Naive thymus-derived CD8-positive, alpha-beta T cell (primary cell): ENCODE measurements at regions not wholly inside any gene's neighbourhood (a gene's known extent, or its start where the extent isn't known, plus 50 kb on each side); places are given as distances from the start of the nearest gene placed in this dataset.

Source experiments
- ATAC-seq, 2 donors: fragments of 150-1000 bp; cut with Tn5 transposase in 1 of 2; sonication (Bioruptor Pico), chemical (Tn5 transposase) in 1 of 2; 1 replicate in 1 of 2; 2 replicates in 1 of 2; pipeline ENCODE4 v1.10.0; 2021; ENCODE audit warnings: mild to moderate bottlenecking in 2 of 2, moderate library complexity in 2 of 2
- POLR2A ChIA-PET: fragments of 350-600 bp; sonication (Branson Sonifier 250); formaldehyde crosslinking; loops from one replicate; lab custom pipeline; 2021; ENCODE audit warnings: antibody characterized with exemption; lab: Charles Lee
- DNase-seq, 10 donors: peaks; one replicate each; pipeline versions ENCODE4 v3.0.0 to v3.0.0-alpha.2; 2020 to 2022
- H3K27ac Mint-ChIP-seq, 10 donors: one replicate each; pipeline ENCODE4 v1.8.0; 2020 to 2022; ENCODE audit warnings: mild to moderate bottlenecking in 10 of 10, mixed read lengths in 10 of 10, moderate library complexity in 4 of 10, inconsistent platforms in 1 of 10
- H3K27me3 Mint-ChIP-seq, 5 donors: one replicate each; pipeline ENCODE4 v1.8.0; 2021 to 2022; ENCODE audit warnings: mixed read lengths in 5 of 5
- H3K36me3 Mint-ChIP-seq, 3 donors: one replicate each; pipeline ENCODE4 v1.8.0; 2020 to 2022; ENCODE audit warnings: mixed read lengths in 3 of 3, mild to moderate bottlenecking in 2 of 3, inconsistent platforms in 1 of 3
- H3K4me1 Mint-ChIP-seq, 4 donors: one replicate each; pipeline ENCODE4 v1.8.0; 2021 to 2022; ENCODE audit warnings: mixed read lengths in 4 of 4
- H3K4me3 Mint-ChIP-seq, 10 donors: one replicate each; pipeline ENCODE4 v1.8.0; 2020 to 2022; ENCODE audit warnings: mild to moderate bottlenecking in 10 of 10, mixed read lengths in 10 of 10, moderate library complexity in 6 of 10, inconsistent platforms in 1 of 10
- H3K9me3 Mint-ChIP-seq, 9 donors: one replicate each; pipeline ENCODE4 v1.8.0; 2020 to 2022; ENCODE audit warnings: mixed read lengths in 9 of 9, mild to moderate bottlenecking in 3 of 9, inconsistent platforms in 1 of 9, moderate library complexity in 1 of 9

DNA sequence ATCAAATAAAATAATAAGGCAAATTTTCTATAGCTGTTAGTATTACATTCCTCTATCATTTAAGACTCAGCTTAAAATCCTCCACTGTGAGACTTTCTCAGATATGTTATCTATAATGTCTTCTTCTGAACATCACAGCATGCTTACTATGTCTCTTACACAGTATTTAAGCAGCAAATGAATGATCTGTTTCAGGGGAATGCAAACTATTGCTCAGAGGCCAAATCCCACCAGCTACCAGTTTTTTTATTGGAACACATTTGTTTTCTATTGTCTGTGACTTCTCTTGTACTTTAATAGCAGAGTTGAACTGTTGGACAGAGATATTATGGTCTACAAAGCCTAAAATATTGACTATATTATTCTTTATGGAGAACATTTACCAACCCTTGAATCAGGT is 59.6 kb downstream of the C3orf38 start:
- Mint-ChIP-seq H3K4me1 (no peaks in the 10 kb centered on the region), H3K27ac (no peak overlapping the region), H3K9me3 (no peaks in the 10 kb centered on the region), H3K36me3 (no peaks in the 10 kb centered on the region), H3K27me3 (peaks cover 0 to 10% (median 4%) of the 10 kb centered on the region in 5 donors), H3K4me3 (no peak overlapping the region)
- ATAC-seq (no peak), DNase-seq (no peak)
- POLR2A ChIA-PET = no interaction called here

DNA sequence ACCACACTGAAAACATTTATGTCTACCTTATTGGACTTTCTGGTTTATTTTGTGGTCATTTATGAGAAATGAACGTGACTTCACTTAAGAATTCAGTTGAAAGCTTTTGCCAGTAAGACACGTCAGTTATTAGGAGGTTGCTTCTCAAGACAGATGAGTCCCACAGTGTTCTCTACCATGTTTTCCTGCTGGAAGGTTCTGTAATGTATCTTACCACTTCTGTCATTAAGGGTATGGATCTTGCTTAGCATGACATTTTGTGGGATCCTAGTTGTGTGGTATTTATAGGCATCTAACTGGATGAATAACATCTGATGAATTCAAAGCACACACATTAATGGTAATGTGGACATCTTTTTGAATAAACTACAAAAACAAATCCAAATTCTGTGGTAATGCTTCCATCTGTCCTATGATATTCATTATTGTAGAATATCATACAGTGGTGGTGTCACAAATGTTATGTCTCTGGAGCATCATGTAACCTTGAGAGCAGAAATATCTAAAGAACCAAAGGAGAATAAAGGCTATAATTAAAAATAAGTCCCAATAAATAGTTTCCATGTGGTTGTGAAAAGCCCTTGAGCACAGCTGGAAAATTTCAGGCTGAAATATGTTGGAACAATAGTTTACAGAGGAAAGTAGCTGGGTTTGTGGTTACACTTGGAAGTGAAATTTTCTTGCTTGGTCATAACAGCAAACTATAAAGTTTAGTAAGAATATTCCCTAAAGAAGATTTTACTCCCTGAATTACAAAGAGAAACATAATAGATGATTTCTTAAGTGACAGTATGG is 61.5 kb downstream of the C3orf38 start:
- H3K27ac Mint-ChIP-seq = peak overlapping the region in 1 of 10 donors; percentile 6
- no peak for DNase-seq
- no peak overlapping the region for H3K4me3 Mint-ChIP-seq
- no peaks in the 10 kb centered on the region for H3K36me3 Mint-ChIP-seq
- peaks cover 0 to 10% (median 5%) of the 10 kb centered on the region in 5 donors for H3K27me3 Mint-ChIP-seq
- no peaks in the 10 kb centered on the region for H3K4me1 Mint-ChIP-seq
- ATAC-seq = no peak
- POLR2A ChIA-PET = no interaction called here
- no peaks in the 10 kb centered on the region for H3K9me3 Mint-ChIP-seq

DNA sequence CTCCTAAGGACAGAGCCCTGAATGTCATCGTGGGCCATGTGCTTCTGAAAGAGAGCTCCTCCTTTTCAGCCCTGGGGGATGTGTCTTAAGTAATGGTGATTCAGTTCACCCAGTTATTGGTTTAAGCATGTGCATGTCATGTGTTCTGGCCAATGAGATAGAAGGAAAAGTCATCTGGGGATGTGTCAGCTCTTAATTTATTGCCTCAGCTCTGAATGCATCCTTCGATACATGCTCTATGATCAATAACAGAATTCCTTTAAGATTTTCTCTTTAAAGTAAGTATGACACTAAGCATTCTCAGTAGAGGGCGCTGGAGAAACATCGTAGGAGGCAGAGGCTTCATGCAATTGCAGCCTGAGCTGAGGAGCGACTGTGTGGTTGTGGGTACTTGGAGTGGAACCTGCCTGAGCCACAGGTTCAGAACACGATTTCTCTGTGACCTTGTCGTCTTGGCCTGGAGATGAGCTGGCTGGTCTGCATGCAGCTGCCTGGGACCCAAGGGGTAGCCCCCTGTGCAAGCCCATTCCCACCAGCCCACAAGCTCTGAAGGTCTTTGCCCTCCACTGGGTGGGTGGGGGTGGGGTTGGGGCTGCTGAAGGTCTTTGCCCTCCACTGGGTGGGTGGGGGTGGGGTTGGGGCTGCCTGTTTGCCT is 69.5 kb downstream of the C3orf38 start:
- no peak overlapping the region for H3K4me3 Mint-ChIP-seq
- no peak for ATAC-seq
- POLR2A ChIA-PET = no interaction called here
- peaks cover 3 to 14% (median 6%) of the 10 kb centered on the region in 5 donors for H3K27me3 Mint-ChIP-seq
- H3K36me3 Mint-ChIP-seq = no peaks in the 10 kb centered on the region
- H3K9me3 Mint-ChIP-seq = no peaks in the 10 kb centered on the region
- peaks cover 0 to 2% (median 0%) of the 10 kb centered on the region in 4 donors for H3K4me1 Mint-ChIP-seq
- peak in 1 of 10 donors; percentile 3 for DNase-seq
- H3K27ac Mint-ChIP-seq = no peak overlapping the region

DNA sequence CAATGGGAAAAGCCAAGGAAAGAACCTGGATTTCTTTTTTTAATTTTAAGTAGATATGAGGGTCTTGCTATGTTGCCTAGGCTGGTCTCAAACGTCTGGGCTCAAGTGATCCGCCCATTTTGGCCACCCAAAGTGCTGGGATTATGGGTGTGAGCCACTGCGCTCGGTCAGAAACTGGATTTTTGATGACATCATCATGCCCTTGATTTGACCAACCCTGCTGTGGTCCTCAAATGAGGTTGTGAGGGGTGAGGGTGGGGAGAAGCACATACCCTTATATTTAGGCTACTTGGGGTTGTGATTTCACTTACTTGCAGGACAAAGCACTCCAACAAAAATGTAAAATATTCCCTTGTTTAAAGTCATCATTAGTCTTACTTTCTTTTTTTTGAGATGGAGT is 70.4 kb downstream of the C3orf38 start:
- peaks cover 0 to 2% (median 0%) of the 10 kb centered on the region in 4 donors for H3K4me1 Mint-ChIP-seq
- no peak overlapping the region for H3K27ac Mint-ChIP-seq
- POLR2A ChIA-PET = no interaction called here
- H3K9me3 Mint-ChIP-seq = no peaks in the 10 kb centered on the region
- ATAC-seq (no peak), DNase-seq (no peak)
- H3K36me3 Mint-ChIP-seq = no peaks in the 10 kb centered on the region
- no peak overlapping the region for H3K4me3 Mint-ChIP-seq
- H3K27me3 Mint-ChIP-seq = peaks cover 2 to 14% (median 6%) of the 10 kb centered on the region in 5 donors

DNA sequence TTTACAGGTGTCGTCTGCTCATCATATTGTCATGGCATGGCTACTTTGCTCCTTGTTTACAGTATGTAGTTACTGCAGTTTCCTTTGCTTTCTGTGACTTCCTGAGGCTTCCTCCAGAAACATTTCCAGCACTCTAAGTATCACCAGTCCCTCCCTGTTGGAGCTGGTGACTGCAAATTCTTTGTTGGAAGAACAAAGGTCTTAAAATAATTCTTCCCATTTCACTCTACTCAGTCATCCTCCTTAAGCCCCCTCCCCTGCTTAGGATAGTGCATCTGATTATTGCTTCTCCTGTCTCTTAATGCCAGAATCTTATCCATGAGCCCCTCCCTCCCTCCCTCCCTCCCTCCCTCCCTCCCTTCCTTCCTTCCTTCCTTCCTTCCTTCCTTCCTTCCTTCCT is 72.0 kb downstream of the C3orf38 start:
- Mint-ChIP-seq H3K4me3 (no peak overlapping the region), H3K36me3 (no peaks in the 10 kb centered on the region), H3K27ac (peak overlapping the region in 1 of 10 donors; percentile 10), H3K27me3 (peaks cover 4 to 14% (median 6%) of the 10 kb centered on the region in 5 donors), H3K4me1 (peaks cover 0 to 2% (median 0%) of the 10 kb centered on the region in 4 donors), H3K9me3 (no peaks in the 10 kb centered on the region)
- ATAC-seq (no peak), DNase-seq (no peak)
- POLR2A ChIA-PET = no interaction called here

DNA sequence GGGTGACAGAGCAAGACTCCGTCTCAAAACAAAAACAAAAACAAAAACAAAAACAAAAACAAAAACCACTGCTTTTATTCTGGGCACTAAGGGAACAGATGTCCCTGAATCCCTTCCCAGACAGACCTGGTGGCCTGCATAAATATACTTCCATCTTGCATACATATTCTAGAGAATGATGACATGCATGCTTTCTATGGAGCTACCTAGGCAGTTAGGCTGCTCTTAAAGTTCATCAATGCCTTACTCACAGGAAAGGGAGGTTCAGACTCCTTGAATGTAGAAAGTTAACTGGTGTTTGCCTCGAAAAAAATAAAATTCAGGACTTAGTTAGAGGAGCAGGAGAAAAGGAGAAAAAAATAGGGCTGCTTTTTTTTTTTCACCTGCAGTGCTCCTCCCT is 72.6 kb downstream of the C3orf38 start:
- Mint-ChIP-seq H3K4me3 (no peak overlapping the region), H3K36me3 (no peaks in the 10 kb centered on the region), H3K4me1 (peaks cover 0 to 2% (median 0%) of the 10 kb centered on the region in 4 donors), H3K27ac (peak overlapping the region in 1 of 10 donors; percentile 10), H3K9me3 (no peaks in the 10 kb centered on the region), H3K27me3 (peaks cover 4 to 8% (median 6%) of the 10 kb centered on the region in 5 donors)
- POLR2A ChIA-PET = no interaction called here
- ATAC-seq (no peak), DNase-seq (no peak)

DNA sequence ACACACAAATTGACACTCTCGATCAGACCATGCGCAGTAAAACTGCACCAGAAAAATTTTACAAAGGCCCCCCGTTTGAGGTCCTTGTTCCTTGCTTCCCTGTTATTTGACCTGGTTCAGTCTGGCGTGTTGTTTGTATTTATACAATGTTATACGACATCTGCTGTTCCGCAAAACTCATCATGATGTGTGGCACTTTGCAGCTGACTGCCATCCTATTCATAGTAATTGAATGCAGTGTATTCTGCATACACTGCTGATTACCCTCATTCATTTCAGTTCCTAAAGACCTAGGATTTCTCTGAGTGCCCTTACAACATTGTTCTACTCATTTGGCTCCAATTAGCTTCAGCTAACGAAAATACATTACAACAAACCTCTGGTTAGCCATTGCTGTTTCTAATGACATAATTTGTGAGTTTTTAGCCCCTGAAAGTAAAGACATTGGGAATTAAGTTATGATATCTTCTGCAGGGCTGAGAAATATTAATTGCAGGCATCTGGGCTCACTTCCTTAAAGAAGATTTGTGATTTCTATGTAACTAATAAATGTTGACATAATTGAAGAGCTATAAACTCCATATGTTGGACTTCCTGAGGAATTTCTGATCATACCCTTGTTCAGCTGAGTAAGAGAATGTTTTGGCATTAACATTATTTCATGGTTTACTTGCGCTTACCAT is 75.7 kb downstream of the C3orf38 start:
- Mint-ChIP-seq H3K36me3 (no peaks in the 10 kb centered on the region), H3K27ac (no peak overlapping the region), H3K4me1 (no peaks in the 10 kb centered on the region), H3K9me3 (no peaks in the 10 kb centered on the region), H3K4me3 (no peak overlapping the region), H3K27me3 (peaks cover 2 to 9% (median 4%) of the 10 kb centered on the region in 5 donors)
- ATAC-seq (no peak), DNase-seq (no peak)
- POLR2A ChIA-PET = no interaction called here

DNA sequence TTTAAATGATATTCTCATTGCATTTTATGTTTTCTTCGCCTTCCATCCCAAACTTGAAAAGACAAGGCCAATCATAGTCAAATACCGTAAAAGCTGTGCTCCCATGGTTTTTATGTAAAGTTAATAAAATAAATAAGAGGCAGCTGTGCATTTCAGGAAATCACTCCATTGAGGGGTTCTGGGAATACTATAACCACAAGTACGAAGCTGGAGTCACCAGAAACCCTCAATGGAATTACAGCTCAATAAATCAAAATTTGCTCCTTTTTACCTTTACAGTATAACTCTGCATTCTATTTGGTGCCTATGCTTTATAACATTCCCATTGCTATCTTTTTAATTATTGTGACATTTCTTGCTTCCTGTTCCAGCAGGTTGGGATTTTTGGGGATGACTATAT is 77.2 kb downstream of the C3orf38 start:
- POLR2A ChIA-PET = no interaction called here
- Mint-ChIP-seq H3K4me1 (no peaks in the 10 kb centered on the region), H3K4me3 (no peak overlapping the region), H3K9me3 (no peaks in the 10 kb centered on the region), H3K27me3 (peaks cover 2 to 9% (median 4%) of the 10 kb centered on the region in 5 donors), H3K27ac (no peak overlapping the region), H3K36me3 (no peaks in the 10 kb centered on the region)
- no peak for DNase-seq
- no peak for ATAC-seq

DNA sequence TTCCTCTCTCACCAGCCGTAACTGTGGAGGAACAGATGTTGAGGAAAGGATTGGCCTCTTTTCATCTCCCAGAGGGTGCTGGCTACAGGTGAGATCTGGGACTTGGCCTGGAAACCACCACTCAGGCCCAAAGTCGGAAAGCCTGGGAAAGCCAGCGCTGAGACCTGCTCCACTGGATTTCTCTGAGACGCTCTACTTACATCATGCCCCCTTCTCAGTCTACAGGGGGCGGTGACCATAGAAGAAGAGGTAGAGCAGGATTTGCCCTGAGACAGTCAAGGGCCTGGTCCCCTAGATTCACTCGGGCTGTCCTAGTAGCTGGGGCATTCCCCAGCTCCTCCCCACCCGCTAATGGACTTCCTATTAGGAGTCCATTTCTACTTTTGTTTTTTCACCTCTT is 80.9 kb downstream of the C3orf38 start:
- H3K4me3 Mint-ChIP-seq = no peak overlapping the region
- H3K4me1 Mint-ChIP-seq = no peaks in the 10 kb centered on the region
- ATAC-seq (no peak), DNase-seq (no peak)
- H3K27ac Mint-ChIP-seq = no peak overlapping the region
- POLR2A ChIA-PET = no interaction called here
- no peaks in the 10 kb centered on the region for H3K36me3 Mint-ChIP-seq
- no peaks in the 10 kb centered on the region for H3K9me3 Mint-ChIP-seq
- H3K27me3 Mint-ChIP-seq = peaks cover 0 to 9% (median 2%) of the 10 kb centered on the region in 5 donors

DNA sequence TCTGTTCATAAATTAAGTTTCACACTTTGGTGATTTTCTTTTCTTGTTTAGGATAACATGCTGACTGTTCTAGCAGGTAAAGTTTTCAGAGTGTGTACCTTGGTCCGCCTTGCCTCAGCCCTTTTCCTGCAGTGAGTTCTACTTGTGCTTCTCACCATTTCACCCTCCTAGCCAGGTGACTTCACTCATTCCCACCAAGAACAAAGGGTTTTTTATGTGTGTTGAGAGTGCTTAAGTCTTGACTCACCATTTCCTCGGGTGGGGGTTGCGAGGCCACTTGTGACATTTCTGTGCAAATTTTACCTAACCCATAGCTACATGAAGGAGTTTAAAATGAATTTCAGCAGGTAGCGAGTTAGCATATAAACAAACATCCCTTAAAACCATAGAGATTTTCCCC is 81.4 kb downstream of the C3orf38 start:
- Mint-ChIP-seq H3K27ac (no peak overlapping the region), H3K4me1 (no peaks in the 10 kb centered on the region), H3K4me3 (no peak overlapping the region), H3K36me3 (no peaks in the 10 kb centered on the region), H3K27me3 (peaks cover 0 to 9% (median 2%) of the 10 kb centered on the region in 5 donors), H3K9me3 (no peaks in the 10 kb centered on the region)
- ATAC-seq (no peak), DNase-seq (no peak)
- POLR2A ChIA-PET = no interaction called here

DNA sequence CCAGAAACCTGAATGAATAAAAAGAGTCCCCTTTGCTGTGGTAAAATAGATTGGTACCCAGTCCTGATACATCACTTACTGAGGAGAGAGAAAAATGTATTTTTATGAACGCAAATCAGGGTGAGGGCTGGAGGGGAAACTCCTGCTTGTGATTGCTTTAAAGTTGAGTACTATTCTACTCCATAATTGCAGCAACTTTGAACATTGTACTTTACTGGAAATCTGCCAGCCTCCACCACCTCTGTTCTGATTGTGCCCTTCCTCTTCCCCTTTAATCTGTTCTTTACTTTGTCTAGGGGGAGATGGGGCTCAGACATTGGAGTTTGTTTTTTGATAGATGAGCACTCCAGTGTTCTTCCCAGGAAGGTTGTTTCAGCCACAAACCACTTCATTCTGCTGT is 81.9 kb downstream of the C3orf38 start:
- Mint-ChIP-seq H3K9me3 (no peaks in the 10 kb centered on the region), H3K4me1 (no peaks in the 10 kb centered on the region), H3K27me3 (peaks cover 0 to 9% (median 2%) of the 10 kb centered on the region in 5 donors), H3K27ac (no peak overlapping the region), H3K4me3 (no peak overlapping the region), H3K36me3 (no peaks in the 10 kb centered on the region)
- DNase-seq = no peak
- POLR2A ChIA-PET = no interaction called here
- ATAC-seq = no peak

DNA sequence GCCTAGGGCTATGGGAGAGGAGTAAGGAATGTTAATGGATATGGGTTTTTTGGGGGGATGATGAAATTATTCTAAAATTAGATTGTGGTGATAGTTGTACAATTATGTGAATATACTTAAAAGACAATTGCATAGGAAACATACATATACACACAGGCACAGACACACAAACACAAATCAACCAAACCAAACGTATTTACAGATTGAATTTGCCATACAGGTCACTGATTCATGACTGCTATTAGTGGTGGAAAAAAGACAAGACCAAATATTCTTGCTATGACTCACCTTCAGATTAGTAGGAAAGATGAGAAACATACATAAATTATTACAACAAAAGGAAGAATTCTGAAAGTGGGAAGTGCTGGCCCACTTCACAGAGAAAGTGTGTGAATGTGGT is 85.3 kb downstream of the C3orf38 start:
- H3K9me3 Mint-ChIP-seq = no peaks in the 10 kb centered on the region
- H3K27ac Mint-ChIP-seq = no peak overlapping the region
- POLR2A ChIA-PET = no interaction called here
- ATAC-seq (no peak), DNase-seq (no peak)
- peaks cover 0 to 4% (median under 1%) of the 10 kb centered on the region in 5 donors for H3K27me3 Mint-ChIP-seq
- H3K4me1 Mint-ChIP-seq = no peaks in the 10 kb centered on the region
- H3K36me3 Mint-ChIP-seq = no peaks in the 10 kb centered on the region
- H3K4me3 Mint-ChIP-seq = no peak overlapping the region

DNA sequence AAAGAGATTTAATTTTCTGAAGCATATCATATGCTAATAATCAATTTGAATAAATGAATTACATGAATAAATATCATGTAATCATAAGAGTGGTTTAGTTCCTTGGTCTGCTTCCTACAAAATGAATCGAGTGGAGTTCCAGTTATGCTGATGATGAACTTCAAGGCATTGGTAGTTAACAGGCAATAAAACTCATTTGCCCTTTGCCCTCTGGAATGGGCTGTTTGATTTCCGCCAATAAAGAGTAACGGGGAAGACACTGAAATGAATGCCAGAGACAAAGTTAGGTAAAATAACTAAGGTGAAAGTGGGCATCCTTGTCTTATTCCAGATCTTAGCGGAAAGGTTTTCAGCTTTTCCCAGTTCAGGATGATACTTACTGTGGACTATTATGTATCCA is 90.1 kb downstream of the C3orf38 start:
- no peak for DNase-seq

More for the DNA sequence above, 90.1 kb downstream of the C3orf38 start:
- ATAC-seq = no peak
- Mint-ChIP-seq H3K4me3 (no peak overlapping the region), H3K9me3 (peaks cover 0 to 17% (median 10%) of the 10 kb centered on the region in 9 donors), H3K27ac (no peak overlapping the region), H3K4me1 (no peaks in the 10 kb centered on the region), H3K27me3 (peaks cover 0 to 11% (median 0%) of the 10 kb centered on the region in 5 donors), H3K36me3 (peaks cover 0 to 5% (median under 1%) of the 10 kb centered on the region in 3 donors)
- POLR2A ChIA-PET = no interaction called here
